Lower leg skin (tissue), 4 donors: ENCODE measurements at regions not wholly inside any gene's neighbourhood (a gene's known extent, or its start where the extent isn't known, plus 50 kb on each side); places are given as distances from the start of the nearest gene placed in this dataset.

Source experiments
- DNase-seq, 2 donors: peaks; one replicate each; pipeline ENCODE4 v3.0.0-alpha.2; 2019; ENCODE audit warnings: low spot score in 2 of 2
- H3K4me3 ChIP-seq: fragments of 200-600 bp; sonication (generic); 2 replicates; pipeline ENCODE4 v1.5.1; 2017; ENCODE audit warnings: mild to moderate bottlenecking, low read depth; ENCODE audit not compliant: poor library complexity, severe bottlenecking
- POLR2A ChIP-seq, 2 donors: fragments of 450-650 bp; IDR thresholded peaks; one replicate each; pipeline ENCODE4 v1.6.1; 2016 to 2017; ENCODE audit warnings: antibody characterized with exemption in 2 of 2, mild to moderate bottlenecking in 1 of 2, moderate library complexity in 1 of 2
- WGBS, 2 donors: methylation state at CpG; one replicate each; pipeline ENCODE4 v1.1.5; 2018; 5-methylcytosine and 5-hydroxymethylcytosine counted together
- intact Hi-C: fragments of 100-400 bp; cut with DNase I; formaldehyde crosslinking; loops from one replicate; pipeline ENCODE4 v1.15.0; 2023; ENCODE audit warnings: low total_unique reads
- TF ChIP-seq, protein P1 (sequence below), 3 donors: fragments of 450-650 bp; IDR thresholded peaks; one replicate each; pipeline ENCODE4 v1.5.1; 2016; ENCODE audit warnings: antibody characterized with exemption in 3 of 3, mild to moderate bottlenecking in 3 of 3, moderate library complexity in 2 of 3

DNA sequence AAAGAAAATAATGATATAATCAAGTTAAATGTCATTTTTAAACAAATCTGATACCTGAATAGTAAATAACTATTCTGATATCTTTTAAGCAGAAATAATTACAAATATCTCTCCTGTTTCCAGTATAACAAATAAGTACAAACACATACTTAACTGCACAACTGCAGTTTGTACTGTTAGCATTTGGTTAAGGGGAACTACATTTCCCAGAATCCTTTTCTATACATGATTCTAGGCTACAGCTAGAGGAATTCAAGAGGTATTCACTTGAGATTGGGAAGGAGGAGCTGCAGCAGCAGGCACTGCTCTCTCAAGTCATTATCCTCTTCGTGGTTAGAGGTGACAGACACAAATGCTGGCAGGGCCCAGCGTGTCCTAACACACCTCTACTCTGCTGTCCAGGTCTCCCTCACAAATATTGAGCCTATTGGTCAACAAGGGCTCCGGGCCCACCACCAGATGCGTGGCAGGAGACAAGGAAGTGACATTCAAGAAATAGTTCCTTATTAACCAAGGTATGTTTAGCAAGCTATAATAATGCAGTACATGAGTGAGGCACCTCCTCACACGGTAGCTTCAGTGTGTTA, 255.1 kb upstream of the MKLN1 start:
- no peak overlapping the region for H3K4me3 ChIP-seq
- TF ChIP-seq POLR2A (IDR thresholded peaks at IDR 0.05) = no peak
- TF ChIP-seq, protein P1, sequence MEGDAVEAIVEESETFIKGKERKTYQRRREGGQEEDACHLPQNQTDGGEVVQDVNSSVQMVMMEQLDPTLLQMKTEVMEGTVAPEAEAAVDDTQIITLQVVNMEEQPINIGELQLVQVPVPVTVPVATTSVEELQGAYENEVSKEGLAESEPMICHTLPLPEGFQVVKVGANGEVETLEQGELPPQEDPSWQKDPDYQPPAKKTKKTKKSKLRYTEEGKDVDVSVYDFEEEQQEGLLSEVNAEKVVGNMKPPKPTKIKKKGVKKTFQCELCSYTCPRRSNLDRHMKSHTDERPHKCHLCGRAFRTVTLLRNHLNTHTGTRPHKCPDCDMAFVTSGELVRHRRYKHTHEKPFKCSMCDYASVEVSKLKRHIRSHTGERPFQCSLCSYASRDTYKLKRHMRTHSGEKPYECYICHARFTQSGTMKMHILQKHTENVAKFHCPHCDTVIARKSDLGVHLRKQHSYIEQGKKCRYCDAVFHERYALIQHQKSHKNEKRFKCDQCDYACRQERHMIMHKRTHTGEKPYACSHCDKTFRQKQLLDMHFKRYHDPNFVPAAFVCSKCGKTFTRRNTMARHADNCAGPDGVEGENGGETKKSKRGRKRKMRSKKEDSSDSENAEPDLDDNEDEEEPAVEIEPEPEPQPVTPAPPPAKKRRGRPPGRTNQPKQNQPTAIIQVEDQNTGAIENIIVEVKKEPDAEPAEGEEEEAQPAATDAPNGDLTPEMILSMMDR (IDR thresholded peaks at IDR 0.05) = no peak
- intact Hi-C loops = no loop called here
- DNase-seq = no peak
- WGBS, 2 donors = 75 to 77% methylated on average over 5 of the region's 5 CpGs

DNA sequence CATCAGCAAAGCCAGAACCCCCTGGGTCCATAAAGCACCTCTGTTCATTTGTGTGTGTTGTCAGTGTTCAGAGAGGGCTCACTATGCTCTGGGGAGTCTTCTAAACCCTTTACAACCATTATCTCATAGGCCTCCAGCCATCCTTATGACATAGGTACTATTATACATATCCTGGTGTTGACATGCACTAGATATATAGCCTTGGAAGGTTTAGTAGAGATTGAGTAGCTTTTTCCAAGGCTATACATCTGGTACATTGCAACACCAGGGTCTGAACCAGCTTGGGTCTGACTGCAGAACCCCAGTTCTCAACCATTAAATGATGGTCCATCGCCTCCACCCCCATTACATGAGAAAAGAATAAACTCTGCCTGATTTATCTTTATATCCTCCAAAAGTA, 253.6 kb upstream of the MKLN1 start:
- no peak overlapping the region for H3K4me3 ChIP-seq
- 100% methylated on average over 1 of the region's 1 CpG for WGBS, 2 donors
- intact Hi-C loops = no loop called here
- no peak for TF ChIP-seq POLR2A (IDR thresholded peaks at IDR 0.05)
- TF ChIP-seq, protein P1 (IDR thresholded peaks at IDR 0.05) = no peak
- no peak for DNase-seq

DNA sequence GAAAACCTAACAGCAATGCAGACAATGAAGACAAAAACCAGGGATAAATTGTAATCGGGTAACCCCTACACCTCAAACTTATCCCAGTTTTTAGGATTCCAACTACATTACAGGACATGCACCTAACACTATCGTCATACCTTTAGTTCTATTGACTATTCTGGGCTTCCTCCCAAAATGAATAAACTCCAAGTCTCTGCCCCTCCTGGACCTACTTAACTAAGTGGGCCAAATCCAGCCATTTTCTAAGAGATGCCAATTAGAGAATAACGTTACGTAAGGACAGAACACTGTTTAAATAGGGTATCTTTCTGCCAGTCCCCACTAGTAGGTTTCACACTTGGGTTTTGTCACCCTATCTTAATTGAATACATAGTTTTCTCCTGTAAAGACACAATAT, 253.1 kb upstream of the MKLN1 start:
- DNase-seq = no peak
- WGBS, 2 donors = 93 to 94% methylated on average over 4 of the region's 4 CpGs
- H3K4me3 ChIP-seq = no peak overlapping the region
- TF ChIP-seq POLR2A (IDR thresholded peaks at IDR 0.05) = no peak
- TF ChIP-seq, protein P1 (IDR thresholded peaks at IDR 0.05) = no peak
- intact Hi-C loops = no loop called here

DNA sequence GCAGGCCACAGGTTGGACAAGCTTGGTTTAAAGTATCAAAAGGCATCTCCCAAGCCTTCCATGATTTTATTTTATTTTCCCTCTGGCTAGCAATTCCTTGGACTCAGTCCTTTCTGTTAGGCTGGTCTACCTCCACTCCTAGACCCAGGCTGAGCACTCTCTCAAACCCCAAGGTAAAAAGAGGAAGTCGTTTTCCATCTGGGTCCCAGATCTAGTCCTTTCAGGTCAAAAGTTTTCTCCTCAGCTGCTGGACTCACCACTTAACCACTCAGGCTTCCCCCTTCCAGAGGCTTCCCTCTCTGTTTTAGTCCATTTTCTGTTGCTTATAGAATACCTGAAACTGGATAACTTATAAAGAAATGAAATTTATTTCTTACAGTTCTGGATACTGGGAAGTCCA, 252.3 kb upstream of the MKLN1 start:
- TF ChIP-seq, protein P1 (IDR thresholded peaks at IDR 0.05) = no peak
- no peak for TF ChIP-seq POLR2A (IDR thresholded peaks at IDR 0.05)
- WGBS, 2 donors = 55 to 70% methylated on average over 1 of the region's 1 CpG
- no peak for DNase-seq
- no peak overlapping the region for H3K4me3 ChIP-seq
- intact Hi-C loops = no loop called here

DNA sequence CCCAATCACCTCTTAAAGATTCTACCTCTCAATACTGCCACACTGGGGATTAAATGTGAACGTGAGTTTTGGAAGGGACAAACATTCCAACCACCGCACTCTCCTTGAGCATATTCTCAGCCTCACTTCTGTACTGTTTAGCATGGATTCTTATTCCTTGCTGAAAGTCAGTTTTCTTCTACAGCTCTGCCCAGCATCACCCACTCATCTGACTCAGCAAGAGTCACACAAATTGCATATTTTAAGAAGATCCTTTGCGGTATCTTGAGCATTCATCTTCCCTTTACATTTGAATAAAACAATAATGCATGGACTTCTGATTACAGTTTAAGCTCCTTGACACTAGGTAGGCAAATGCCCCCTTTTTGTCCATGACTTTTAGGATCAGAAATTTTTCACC, 251.6 kb upstream of the MKLN1 start:
- WGBS, 2 donors = 54 to 60% methylated on average over 3 of the region's 3 CpGs
- DNase-seq = no peak
- intact Hi-C loops = no loop called here
- H3K4me3 ChIP-seq = no peak overlapping the region
- no peak for TF ChIP-seq POLR2A (IDR thresholded peaks at IDR 0.05)
- TF ChIP-seq, protein P1 (IDR thresholded peaks at IDR 0.05) = no peak

DNA sequence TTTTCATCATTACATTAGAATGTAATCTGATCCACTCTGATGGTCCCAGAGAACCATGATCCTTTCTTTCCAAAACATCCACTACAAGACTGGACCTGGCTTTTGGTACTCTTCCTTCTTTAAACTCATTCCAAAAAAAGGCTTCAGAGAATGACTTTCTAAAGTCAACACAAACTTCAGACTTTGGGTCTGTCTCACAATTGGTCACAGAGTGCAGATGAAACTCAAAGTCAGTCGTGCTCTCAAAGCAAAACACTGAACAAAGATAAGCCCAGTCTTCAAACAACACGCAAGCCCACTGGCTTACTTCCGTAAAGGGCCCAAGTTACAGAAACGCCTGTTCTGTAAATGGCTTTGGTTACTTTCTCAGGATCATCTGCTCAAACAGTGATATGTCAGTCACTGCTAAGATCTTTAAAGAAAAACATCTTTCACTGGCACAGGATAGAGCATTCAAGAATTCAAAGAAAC, 250.9 kb upstream of the MKLN1 start:
- no peak overlapping the region for H3K4me3 ChIP-seq
- intact Hi-C loops = no loop called here
- WGBS, 2 donors = 60 to 65% methylated on average over 4 of the region's 4 CpGs
- TF ChIP-seq POLR2A (IDR thresholded peaks at IDR 0.05) = no peak
- TF ChIP-seq, protein P1 (IDR thresholded peaks at IDR 0.05) = no peak
- no peak for DNase-seq
